CD14-positive monocyte (primary cell): ENCODE measurements at regions not wholly inside any gene's neighbourhood (a gene's known extent, or its start where the extent isn't known, plus 50 kb on each side); places are given as distances from the start of the nearest gene placed in this dataset.

Experiments
- DNase-seq, 3 donors: peaks; one replicate each; pipeline ENCODE4 v3.0.0-alpha.2; 2011 to 2022
- H2AFZ ChIP-seq: 2 replicates; pipeline ENCODE4 v1.6.0; 2012; ENCODE audit warnings: mild to moderate bottlenecking, low read depth, low read length, inconsistent platforms; ENCODE audit not compliant: insufficient read depth, poor library complexity, severe bottlenecking
- H3K27ac ChIP-seq, 2 donors: 1 replicate in 1 of 2; 2 replicates in 1 of 2; pipeline ENCODE4 v1.5.1; 2012 to 2013; ENCODE audit warnings: low read length in 2 of 2, control low read depth in 1 of 2, inconsistent platforms in 1 of 2, low read depth in 1 of 2, mild to moderate bottlenecking in 1 of 2
- H3K27me3 ChIP-seq, 2 donors: one replicate each; pipeline versions ENCODE4 v1.6.0 to v1.6.1; 2011 to 2013; ENCODE audit warnings: low read length in 2 of 2; ENCODE audit not compliant: control insufficient read depth in 2 of 2, insufficient read depth in 2 of 2
- H3K36me3 ChIP-seq, 2 donors: replicated peaks in 1 of 2; 1 replicate in 1 of 2; 2 replicates in 1 of 2; pipeline versions ENCODE4 v1.5.1 to v1.6.1; 2012 to 2013; ENCODE audit warnings: low read length in 2 of 2, control low read depth in 1 of 2, inconsistent platforms in 1 of 2, mild to moderate bottlenecking in 1 of 2; ENCODE audit not compliant: insufficient read depth in 2 of 2, control insufficient read depth in 1 of 2
- H3K4me1 ChIP-seq, 2 donors: 1 replicate in 1 of 2; 2 replicates in 1 of 2; pipeline versions ENCODE4 v1.5.1 to v1.6.1; 2012 to 2013; ENCODE audit warnings: low read length in 2 of 2, control low read depth in 1 of 2, inconsistent platforms in 1 of 2, mild to moderate bottlenecking in 1 of 2, moderate library complexity in 1 of 2; ENCODE audit not compliant: insufficient read depth in 2 of 2, control insufficient read depth in 1 of 2
- H3K4me2 ChIP-seq: replicated peaks from 2 replicates; pipeline ENCODE3; 2012; ENCODE audit warnings: low read length, moderate library complexity, mild to moderate bottlenecking; ENCODE audit not compliant: poor library complexity, severe bottlenecking; ENCODE audit errors: extremely low read depth
- H3K4me3 ChIP-seq, 3 experiments: fragments of 200-600 bp in 1 of 3; sonication (generic) in 1 of 3; replicated peaks in 1 of 3; 1 replicate in 2 of 3; 2 replicates in 1 of 3; pipeline ENCODE4 v1.5.1; 2011 to 2013; ENCODE audit warnings: low read length in 3 of 3, mild to moderate bottlenecking in 3 of 3, control low read depth in 2 of 3, low read depth in 2 of 3, inconsistent platforms in 1 of 3, moderate library complexity in 1 of 3
- H3K79me2 ChIP-seq: 2 replicates; pipeline ENCODE4 v1.6.0; 2012; ENCODE audit warnings: mild to moderate bottlenecking, control low read depth, inconsistent platforms, low read length, moderate library complexity; ENCODE audit not compliant: insufficient read depth
- H3K9ac ChIP-seq: 2 replicates; pipeline ENCODE4 v1.6.0; 2017; ENCODE audit warnings: low read length, mild to moderate bottlenecking; ENCODE audit not compliant: insufficient read depth, poor library complexity, severe bottlenecking
- H3K9me3 ChIP-seq, 2 donors: replicated peaks in 1 of 2; 1 replicate in 1 of 2; 2 replicates in 1 of 2; pipeline versions ENCODE4 v1.5.1 to v1.6.1; 2012 to 2013; ENCODE audit warnings: low read length in 2 of 2, control low read depth in 1 of 2; ENCODE audit not compliant: control insufficient read depth in 1 of 2, insufficient read depth in 1 of 2
- H4K20me1 ChIP-seq: 2 replicates; pipeline ENCODE4 v1.6.0; 2012; ENCODE audit warnings: mild to moderate bottlenecking, low read length, control low read depth, moderate library complexity; ENCODE audit not compliant: insufficient read depth
- H3K27ac Mint-ChIP-seq, 7 donors: one replicate each; pipeline ENCODE4 v1.8.0; 2020; ENCODE audit warnings: mild to moderate bottlenecking in 7 of 7, mixed read lengths in 7 of 7, moderate library complexity in 6 of 7, inconsistent platforms in 2 of 7
- H3K27me3 Mint-ChIP-seq, 3 donors: one replicate each; pipeline ENCODE4 v1.8.0; 2021 to 2022; ENCODE audit warnings: low read depth in 3 of 3, mild to moderate bottlenecking in 3 of 3, mixed read lengths in 3 of 3, moderate library complexity in 3 of 3, inconsistent platforms in 1 of 3
- H3K36me3 Mint-ChIP-seq, 2 donors: one replicate each; pipeline ENCODE4 v1.8.0; 2020; ENCODE audit warnings: mixed read lengths in 2 of 2, inconsistent platforms in 1 of 2, mild to moderate bottlenecking in 1 of 2
- H3K4me1 Mint-ChIP-seq: one replicate; pipeline ENCODE4 v1.8.0; 2020; ENCODE audit warnings: mild to moderate bottlenecking, mixed read lengths
- H3K4me3 Mint-ChIP-seq, 2 donors: one replicate each; pipeline ENCODE4 v1.8.0; 2020; ENCODE audit warnings: mild to moderate bottlenecking in 2 of 2, mixed read lengths in 2 of 2, moderate library complexity in 1 of 2
- H3K9me3 Mint-ChIP-seq, 7 donors: one replicate each; pipeline ENCODE4 v1.8.0; 2020 to 2022; ENCODE audit warnings: mixed read lengths in 7 of 7, mild to moderate bottlenecking in 6 of 7, moderate library complexity in 6 of 7, inconsistent platforms in 2 of 7
- WGBS: methylation state at CpG from one replicate; pipeline ENCODE4 v1.1.5; 2013; ENCODE audit warnings: missing lambda C conversion rate; ENCODE audit not compliant: insufficient coverage; 5-methylcytosine and 5-hydroxymethylcytosine counted together
- intact Hi-C, 2 donors: fragments of 100-400 bp; cut with micrococcal nuclease; formaldehyde crosslinking; loops; one replicate each; pipeline versions ENCODE4 v1.15.0 to v1.15.1; 2023
- TF ChIP-seq, protein P1 (sequence below): fragments of 200-600 bp; IDR thresholded peaks from one replicate; pipeline ENCODE4 v1.8.0; 2022; ENCODE audit warnings: antibody characterized with exemption, mild to moderate bottlenecking

DNA sequence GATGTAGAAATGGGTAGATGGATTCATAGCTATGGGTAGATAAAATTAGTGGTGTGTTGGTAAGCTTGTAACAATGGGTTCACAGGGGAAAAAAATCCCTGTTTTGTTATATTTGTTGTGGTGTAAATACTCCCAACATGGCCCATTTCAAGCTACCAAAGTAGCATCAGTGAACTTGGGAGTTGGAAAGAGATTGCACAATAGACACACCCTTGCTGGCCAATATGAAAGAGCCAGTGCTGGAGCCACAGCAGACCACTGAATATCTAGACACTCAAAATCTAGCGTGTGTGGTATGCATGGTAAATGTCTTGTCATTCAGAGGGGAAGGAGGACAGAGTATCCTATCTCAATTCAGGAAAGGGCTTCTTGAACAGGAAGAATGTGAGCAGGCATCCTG is 565.1 kb upstream of the SALL1 start:
- H4K20me1 ChIP-seq = no peaks in the 10 kb centered on the region
- WGBS = no CpG with 5 or more reads among the region's 1 CpG
- H3K4me1 Mint-ChIP-seq = no peaks in the 10 kb centered on the region

DNA sequence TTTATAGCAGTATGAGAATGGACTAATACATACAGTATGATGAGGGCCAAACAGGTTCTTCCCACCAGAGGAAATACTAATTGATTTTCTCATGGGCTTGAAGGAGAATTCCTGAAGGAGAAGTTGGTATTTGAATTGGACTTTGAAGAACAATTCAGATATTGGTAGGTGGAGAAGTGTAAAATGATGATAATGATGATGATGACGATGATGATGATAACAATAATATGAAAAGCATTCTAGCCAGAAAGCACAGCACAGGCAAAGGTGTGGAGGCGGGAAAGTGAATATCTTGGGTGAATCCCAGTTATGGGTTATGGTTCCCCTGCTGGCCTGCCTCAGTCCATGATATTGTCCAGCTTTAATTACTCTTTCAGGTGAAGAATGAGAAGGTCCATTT is 562.4 kb upstream of the SALL1 start:
- H2AFZ ChIP-seq = no peak overlapping the region
- intact Hi-C loops = no loop called here
- TF ChIP-seq, protein P1, sequence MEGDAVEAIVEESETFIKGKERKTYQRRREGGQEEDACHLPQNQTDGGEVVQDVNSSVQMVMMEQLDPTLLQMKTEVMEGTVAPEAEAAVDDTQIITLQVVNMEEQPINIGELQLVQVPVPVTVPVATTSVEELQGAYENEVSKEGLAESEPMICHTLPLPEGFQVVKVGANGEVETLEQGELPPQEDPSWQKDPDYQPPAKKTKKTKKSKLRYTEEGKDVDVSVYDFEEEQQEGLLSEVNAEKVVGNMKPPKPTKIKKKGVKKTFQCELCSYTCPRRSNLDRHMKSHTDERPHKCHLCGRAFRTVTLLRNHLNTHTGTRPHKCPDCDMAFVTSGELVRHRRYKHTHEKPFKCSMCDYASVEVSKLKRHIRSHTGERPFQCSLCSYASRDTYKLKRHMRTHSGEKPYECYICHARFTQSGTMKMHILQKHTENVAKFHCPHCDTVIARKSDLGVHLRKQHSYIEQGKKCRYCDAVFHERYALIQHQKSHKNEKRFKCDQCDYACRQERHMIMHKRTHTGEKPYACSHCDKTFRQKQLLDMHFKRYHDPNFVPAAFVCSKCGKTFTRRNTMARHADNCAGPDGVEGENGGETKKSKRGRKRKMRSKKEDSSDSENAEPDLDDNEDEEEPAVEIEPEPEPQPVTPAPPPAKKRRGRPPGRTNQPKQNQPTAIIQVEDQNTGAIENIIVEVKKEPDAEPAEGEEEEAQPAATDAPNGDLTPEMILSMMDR = no peak
- no peak overlapping the region for H3K27ac Mint-ChIP-seq
- no peak overlapping the region for H3K9ac ChIP-seq
- H4K20me1 ChIP-seq = no peaks in the 10 kb centered on the region
- no peak overlapping the region for H3K4me3 Mint-ChIP-seq
- no CpG with 5 or more reads among the region's 2 CpGs for WGBS
- H3K4me1 ChIP-seq = no peaks in the 10 kb centered on the region
- no peaks in the 10 kb centered on the region for H3K27me3 ChIP-seq
- H3K27me3 Mint-ChIP-seq = peaks cover 0 to 3% (median 0%) of the 10 kb centered on the region in 3 donors
- H3K9me3 ChIP-seq = peaks cover 9 to 27% of the 10 kb centered on the region in 2 donors
- no peaks in the 10 kb centered on the region for H3K36me3 Mint-ChIP-seq
- no peaks in the 10 kb centered on the region for H3K79me2 ChIP-seq
- no peak overlapping the region for H3K4me3 ChIP-seq
- no peak for DNase-seq
- no peaks in the 10 kb centered on the region for H3K4me1 Mint-ChIP-seq
- no peak overlapping the region for H3K4me2 ChIP-seq
- H3K36me3 ChIP-seq = no peaks in the 10 kb centered on the region
- no peak overlapping the region for H3K27ac ChIP-seq
- H3K9me3 Mint-ChIP-seq = peaks cover 2 to 9% (median 8%) of the 10 kb centered on the region in 7 donors

More for the DNA sequence above, 565.1 kb upstream of the SALL1 start:
- H3K9ac ChIP-seq = no peak overlapping the region
- intact Hi-C loops = no loop called here
- Mint-ChIP-seq H3K36me3 (no peaks in the 10 kb centered on the region), H3K9me3 (peaks cover 0 to 7% (median 3%) of the 10 kb centered on the region in 7 donors), H3K4me3 (no peak overlapping the region), H3K27ac (no peak overlapping the region), H3K27me3 (peaks cover 0 to 4% (median 0%) of the 10 kb centered on the region in 3 donors)
- no peak overlapping the region for H3K27ac ChIP-seq
- H3K4me1 ChIP-seq = no peaks in the 10 kb centered on the region
- H2AFZ ChIP-seq = no peak overlapping the region
- TF ChIP-seq, protein P1 = no peak
- no peak overlapping the region for H3K4me2 ChIP-seq
- no peak overlapping the region for H3K4me3 ChIP-seq
- no peak for DNase-seq
- no peaks in the 10 kb centered on the region for H3K36me3 ChIP-seq
- peaks cover 9 to 16% of the 10 kb centered on the region in 2 donors for H3K9me3 ChIP-seq
- H3K27me3 ChIP-seq = no peaks in the 10 kb centered on the region
- no peaks in the 10 kb centered on the region for H3K79me2 ChIP-seq
